Fibroblast of skin of scalp (primary cell): ENCODE measurements at regions not wholly inside any gene's neighbourhood (a gene's known extent, or its start where the extent isn't known, plus 50 kb on each side); places are given as distances from the start of the nearest gene placed in this dataset.

Experiments
- DNase-seq: peaks from one replicate; pipeline ENCODE4 v3.0.0-alpha.2; 2013

DNA sequence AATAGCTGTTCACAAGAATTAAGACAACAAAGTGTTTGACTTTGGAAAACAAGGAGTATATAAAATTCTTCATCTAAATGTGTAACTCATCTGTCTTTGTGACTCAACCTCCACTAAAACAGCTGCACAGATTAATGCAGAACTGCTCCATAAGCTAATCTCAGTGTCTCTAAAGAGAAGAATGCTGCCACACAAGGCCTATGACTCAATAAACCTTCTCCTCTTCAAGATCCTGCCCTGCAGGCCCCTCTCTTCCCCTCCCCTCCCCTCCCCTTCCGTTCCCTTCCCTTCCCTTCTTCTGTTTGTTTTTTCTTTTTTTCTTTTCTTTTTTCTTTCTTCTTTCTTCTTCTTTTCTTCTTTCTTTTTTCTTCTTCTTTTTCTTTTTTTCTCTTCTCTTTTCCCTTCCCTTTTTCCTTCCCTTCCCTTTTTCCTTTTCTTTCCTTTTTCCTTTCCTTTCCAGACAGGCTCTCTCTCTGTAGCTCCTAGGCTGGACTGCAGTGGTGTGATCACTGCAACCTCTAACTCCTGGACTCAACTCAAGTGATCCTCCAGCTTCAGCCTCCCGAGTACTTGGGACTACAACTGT lies 1052.8 kb downstream of the BRINP3 start:
- DNase-seq = peak; percentile 3

DNA sequence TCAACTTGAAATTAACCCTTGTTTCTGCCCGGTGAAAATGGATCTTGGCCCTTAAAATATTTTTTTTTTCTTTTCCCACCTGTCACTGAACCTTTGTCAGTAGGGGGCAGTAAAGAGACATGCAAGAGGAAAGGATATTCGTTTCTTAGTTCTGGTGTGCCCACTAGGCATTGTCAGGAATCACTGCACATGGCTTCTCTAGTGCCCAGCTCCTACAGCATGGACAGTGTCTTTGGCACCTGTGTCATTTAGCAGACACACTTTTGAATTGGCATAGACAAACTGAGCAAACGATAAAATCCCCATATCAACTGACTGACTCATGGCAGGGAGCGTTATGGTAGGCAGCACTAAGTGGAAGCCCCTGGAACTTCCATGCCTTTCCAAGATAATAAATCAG lies 1048.1 kb downstream of the BRINP3 start:
- DNase-seq = peak; percentile 31

DNA sequence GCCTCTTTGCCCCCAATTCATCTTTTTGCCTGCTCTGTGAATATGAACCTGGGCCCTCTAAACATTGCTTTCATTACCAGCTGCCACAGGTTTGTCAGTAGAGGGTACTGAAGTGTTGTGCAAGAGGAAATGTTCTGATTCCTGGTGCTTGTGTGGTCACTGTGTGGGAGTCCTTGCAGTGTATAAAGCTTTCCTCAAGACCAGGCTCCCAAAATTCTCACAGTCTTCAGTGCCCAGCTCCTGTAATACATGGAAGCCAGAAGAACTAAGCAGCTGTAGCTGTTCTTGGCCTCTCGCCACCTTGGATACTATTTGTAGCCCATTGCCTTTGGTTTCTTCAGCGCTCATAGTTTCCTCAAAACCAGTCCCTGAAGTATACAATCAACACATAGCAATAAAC lies 1046.2 kb downstream of the BRINP3 start:
- no peak for DNase-seq

- DNase-seq = no peak
Measured at GRCh38 chr1:189432753-189433152, 1044.9 kb downstream of the BRINP3 start.

DNA sequence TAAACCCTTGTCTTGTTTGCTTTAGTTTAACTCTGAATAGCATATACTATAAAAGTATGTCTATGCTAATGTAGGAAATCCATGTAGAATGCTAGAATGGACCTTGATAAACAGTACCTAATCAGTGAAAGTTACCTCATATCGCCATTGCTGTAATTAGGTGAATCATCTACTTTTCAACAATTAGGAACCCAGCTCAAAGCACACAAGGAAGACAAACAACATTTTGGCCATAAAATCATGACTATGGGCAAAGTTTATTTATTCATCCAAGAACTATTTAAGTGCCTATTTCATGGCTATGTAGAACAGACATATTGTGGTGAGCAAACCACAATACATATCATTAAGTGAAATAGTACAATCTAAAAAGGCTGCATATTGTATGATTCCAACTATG lies 1043.2 kb downstream of the BRINP3 start:
- DNase-seq = no peak

DNA sequence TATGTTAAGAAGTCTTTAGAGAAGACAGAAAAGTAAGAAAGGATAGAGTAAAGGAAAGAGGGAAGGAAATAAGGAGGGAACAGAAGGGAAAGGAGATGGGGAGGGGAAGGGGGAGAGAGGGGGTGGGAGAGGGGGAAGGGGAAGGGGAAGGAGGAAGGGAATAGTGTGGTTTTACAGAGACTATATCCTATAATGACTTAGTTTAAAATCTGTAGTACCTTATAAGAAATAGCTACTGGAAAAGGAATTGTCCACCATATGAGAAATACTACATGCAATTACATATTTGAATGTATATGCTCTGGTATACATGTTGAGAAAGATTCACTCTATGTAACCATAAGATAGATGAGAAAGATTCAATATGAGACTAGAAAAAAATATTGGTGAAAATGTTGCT lies 1042.3 kb downstream of the BRINP3 start:
- no peak for DNase-seq

DNA sequence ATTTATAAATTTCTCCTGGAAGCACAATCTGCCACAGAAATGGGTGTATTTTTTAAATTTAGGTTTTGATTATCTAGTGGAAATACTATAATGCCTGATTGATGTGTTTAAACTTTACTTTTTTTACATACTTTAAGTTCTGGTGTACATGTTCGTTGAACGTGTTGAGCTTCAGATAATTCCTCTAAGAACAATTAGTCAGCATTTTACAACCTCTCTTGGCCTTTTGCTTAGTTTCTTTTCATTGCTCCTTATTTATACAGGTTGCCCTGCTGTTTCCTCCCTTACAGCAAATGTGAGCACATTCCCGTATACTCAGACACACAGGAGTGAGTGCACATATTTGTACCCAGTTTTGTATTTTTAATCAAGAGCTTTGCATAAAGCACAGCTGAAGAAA lies 1038.9 kb downstream of the BRINP3 start:
- DNase-seq = no peak

- no peak for DNase-seq
Measured at GRCh38 chr1:189463166-189463565, 1014.5 kb downstream of the BRINP3 start.

DNA sequence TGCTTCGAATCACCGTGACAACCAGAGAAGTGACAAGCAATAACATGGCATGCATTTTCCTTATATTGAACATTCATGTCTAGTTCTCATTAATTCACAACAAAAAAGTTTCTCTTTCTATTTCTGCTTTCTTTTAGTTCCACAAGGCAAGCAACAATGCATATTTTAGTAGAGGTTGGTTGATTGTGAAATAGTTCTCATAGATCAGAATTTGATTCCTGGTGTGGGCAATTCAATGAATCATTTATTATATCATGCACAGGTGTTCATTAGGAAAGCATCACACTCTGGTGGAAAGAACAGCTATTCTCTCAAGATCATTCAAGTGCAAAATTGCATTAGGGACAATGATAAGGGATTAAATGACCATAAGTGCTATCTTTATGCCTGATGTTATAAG lies 980.9 kb downstream of the BRINP3 start:
- DNase-seq = no peak

DNA sequence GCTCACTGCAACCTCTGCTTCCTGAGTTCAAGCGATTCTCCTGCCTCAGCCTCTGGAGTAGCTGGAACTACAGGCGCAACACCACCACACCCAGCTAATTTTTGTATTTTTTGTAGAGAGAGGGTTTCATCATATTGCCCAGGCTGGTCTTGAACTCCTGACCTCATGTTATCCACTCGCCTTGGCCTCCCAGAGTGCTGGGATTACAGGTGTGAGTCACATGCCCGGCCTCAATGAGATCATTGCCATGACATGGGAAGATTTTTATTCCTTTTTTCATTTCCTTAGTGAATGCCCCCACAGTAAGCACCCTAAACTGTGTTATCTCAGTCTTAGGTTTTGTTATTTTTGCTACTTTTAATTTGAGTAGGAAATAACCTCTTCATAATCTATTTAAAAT lies 977.9 kb downstream of the BRINP3 start:
- DNase-seq = no peak

GRCh38 chr1:189500778-189501177 lies 976.9 kb downstream of the BRINP3 start:
- DNase-seq = no peak

DNA sequence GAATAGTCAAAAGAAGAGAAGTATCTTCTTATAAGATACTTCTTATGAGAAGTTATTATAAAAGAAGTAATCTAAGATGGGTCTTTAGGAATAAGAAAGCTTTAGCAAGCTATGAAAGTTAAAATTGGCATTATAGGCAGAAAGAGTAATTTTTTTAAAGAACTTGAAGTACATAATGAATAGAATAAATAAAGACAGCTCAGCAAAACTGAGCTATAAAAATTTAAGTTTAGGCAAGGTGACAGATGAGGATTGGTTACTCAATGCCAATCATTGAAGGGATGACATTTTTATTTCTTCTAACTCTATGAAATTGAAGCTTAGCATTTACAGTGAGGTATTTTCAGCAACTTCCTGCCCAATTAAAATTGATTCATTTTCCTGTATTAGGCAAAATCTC lies 966.8 kb downstream of the BRINP3 start:
- DNase-seq = no peak

- no peak for DNase-seq
Measured at GRCh38 chr1:189513091-189513490, 964.6 kb downstream of the BRINP3 start.

DNA sequence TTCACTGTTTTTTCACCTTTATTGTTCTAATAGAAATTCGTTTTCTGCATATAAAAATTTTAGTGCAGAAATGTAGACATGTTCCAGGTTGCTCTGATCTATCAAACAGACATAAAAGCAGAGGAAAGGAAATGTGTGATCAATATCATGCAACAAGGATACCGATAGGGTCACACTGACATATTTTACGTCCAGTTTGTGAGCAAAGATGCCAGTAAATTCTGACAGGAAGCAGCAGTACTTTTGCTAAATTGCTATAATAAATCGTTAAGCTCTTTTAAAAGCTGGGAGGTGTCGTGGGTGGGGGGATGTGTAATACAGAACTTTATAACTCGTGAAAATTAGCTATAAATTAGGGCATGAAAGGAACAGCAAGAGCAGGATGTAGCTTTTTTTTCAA lies 955.2 kb downstream of the BRINP3 start:
- no peak for DNase-seq

GRCh38 chr1:189524501-189524900 lies 953.2 kb downstream of the BRINP3 start:
- DNase-seq = peak; percentile 2

DNA sequence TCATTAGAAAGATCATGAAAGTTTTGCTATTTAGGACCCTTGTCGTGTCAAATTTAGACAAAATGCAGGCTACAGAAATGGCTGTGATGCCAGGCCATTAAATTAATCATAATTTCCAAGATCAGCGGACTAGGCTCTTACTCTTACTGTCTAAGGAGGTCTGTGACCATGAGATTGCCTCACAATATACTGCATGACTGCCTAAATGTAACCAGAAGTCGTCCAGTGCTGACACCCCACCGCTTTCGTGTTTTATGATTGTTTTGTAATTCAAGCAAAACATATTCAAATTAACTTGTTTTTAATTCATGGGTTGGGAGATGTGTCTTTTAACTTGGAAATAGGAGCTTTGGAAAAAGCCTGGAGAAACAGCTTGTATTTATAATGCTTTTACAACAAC lies 947.5 kb downstream of the BRINP3 start:
- no peak for DNase-seq

DNA sequence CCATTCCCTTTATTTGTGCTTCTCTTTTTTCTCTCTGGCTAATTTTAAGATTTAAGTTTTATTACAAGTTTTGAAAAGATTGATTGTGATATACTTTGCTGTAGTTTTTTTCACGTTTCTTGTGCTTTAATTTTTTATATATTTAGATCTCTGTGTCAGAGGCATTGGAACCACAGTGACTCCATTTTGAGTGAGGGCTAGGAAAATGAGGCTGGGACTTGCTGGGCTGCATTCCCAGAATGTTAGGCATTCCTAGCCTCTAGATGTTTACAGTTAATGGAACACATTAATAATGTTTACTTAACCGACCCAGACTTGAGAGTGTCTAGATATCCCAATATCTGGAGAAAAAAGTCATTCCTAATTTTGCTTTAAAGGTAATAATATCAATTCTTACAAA lies 939.4 kb downstream of the BRINP3 start:
- no peak for DNase-seq

GRCh38 chr1:189550498-189550897 lies 927.2 kb downstream of the BRINP3 start:
- no peak for DNase-seq

DNA sequence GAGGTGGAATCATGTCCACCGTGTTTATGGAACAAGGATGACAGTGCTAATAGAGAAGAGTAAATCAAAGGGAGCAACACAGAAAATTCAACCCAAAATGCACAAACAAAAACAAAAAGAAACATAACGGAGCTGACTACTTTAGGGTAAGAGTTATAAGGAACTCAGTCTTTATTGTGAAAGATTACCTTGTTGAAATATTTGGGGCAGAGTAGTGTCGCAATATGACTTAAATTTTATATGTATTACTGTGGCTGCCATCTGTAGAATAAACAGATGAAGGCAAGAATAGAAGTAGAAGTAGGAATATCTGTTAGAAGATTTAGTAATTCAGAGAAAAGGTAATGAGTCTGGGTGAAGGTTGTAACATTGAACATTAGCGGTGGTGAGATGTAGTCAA lies 913.9 kb downstream of the BRINP3 start:
- DNase-seq = no peak

DNA sequence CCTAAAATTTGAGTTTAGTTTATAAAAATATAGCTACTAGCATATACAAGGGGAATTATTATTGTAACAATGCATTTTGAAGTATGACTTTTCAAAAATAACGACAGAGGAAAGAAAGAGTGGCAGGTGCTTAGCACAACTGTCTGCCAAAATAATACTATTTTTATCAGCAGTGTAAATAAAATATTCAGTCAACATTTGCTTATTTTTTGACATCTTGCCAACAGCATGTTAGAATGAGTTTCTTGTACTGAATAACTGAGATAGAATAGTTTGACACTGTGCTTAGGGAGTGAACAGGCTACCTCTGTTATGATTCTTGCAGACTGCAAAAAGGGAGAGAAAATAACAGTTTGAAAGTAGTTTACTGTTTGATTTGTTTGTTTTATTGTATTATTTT lies 909.8 kb downstream of the BRINP3 start:
- no peak for DNase-seq

DNA sequence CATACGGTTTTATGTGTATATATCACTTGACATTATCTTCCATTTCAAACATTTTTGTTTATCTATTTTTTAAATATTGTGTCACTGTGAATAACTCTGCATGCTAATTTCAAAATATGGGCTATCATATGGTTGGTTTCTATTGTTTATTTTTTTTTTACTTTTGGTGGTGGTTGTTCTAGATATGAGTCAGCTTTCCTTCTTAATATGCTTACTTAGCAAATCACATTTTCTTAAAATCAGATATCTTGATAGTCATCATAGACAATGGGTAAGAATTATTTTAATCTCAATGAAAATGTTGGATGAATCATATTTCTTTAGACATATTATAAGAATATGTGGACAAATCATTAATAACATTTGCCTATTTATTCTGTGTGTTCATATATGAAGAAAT lies 881.5 kb downstream of the BRINP3 start:
- DNase-seq = no peak

DNA sequence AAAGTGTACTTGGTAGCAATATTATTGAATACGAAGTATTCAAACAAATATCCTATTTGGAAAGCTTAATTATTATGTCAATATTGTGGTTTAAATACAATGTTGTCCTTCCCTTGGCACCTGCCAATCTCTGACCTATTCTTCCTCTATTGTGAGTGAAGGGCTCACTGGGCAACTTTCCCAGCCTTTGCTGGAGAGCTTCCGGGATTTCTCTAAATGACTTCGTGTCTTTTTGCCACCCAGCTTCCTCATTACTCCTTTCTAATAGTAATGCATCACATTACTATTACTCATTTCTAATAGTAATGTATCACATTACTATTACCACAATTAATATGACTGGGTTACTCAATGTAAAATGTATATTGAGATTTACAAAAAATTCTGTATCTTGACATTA lies 880.6 kb downstream of the BRINP3 start:
- DNase-seq = no peak

GRCh38 chr1:189605226-189605625 lies 872.4 kb downstream of the BRINP3 start:
- no peak for DNase-seq

DNA sequence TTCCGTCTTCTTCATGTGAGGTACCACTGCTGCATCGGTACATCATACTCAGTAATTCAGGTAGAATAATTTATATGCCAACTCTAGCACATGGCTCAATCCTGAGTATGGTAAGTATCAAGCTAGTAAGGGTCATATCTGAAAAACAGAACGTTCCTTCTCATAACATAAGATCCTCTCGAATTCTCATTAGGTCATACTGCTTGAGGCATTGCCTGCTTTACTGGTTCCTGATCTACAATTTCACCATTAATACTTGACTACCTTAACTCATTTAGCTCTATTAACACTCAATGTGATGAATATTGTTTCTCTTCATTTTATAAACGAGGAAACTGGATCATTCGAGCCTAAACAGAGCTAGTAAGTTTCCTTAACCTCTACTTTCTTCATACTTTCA lies 871.6 kb downstream of the BRINP3 start:
- DNase-seq = no peak

DNA sequence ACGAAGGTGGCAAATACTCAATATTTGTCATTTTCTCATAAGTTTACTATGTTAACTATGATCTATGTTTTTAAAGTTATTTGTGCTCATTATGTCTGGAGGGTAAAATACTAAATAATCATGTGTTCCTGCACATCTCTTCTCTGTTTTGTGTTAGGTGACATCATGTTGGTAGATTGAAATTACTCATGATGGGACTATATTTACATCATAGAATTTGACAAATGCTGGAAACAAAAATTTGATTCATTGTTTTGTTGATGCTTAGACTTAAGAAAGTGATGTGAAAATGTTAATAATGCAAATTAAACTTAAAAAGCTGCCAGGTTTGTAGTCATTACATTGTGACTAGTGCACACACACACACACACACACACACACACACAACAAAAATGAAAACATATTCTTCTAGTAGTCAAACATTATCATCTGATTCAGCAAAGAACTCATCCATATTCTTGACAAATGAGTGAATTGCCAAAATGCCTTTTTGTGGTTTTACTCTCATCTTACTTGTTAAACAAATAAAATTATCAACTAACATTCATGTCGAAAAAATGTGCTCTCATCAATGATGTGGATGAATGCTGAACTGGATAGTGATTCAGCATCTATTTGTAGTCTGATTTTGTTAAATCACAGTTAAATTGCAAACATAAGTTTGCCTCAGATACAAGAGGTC lies 870.7 kb downstream of the BRINP3 start:
- DNase-seq = peak; percentile 88
